IMR-90 (cell line): ENCODE measurements at regions not wholly inside any gene's neighbourhood (a gene's known extent, or its start where the extent isn't known, plus 50 kb on each side); places are given as distances from the start of the nearest gene placed in this dataset.

Source experiments
- ATAC-seq: fragments of 200-7000 bp; cut with Tn5 transposase; 2 replicates; pipeline ENCODE4 v1.9.1; 2020; ENCODE audit warnings: low read depth, mild to moderate bottlenecking, moderate library complexity
- BruUV-seq: library from RNA; stranded (reverse); fragments of 400-500 nt; replicated peaks from 2 replicates; lab custom pipeline; 2021; lab: Mats Ljungman, UMichigan
- CTCF ChIA-PET: fragments of 300-600 bp; formaldehyde crosslinking; extraction: SDS; loops from one replicate; lab custom pipeline; 2021; ENCODE audit warnings: antibody characterized with exemption; lab: Yijun Ruan, JAX
- POLR2A ChIA-PET: fragments of 300-600 bp; sonication (Branson Sonifier 250); formaldehyde crosslinking; loops from one replicate; lab custom pipeline; 2022; ENCODE audit warnings: antibody characterized with exemption; ENCODE audit not compliant: unreplicated experiment; lab: Charles Lee
- DNase-seq: peaks from one replicate; pipeline ENCODE4 v3.0.0; 2013
- H2AFZ ChIP-seq: replicated peaks from 2 replicates; pipeline ENCODE3; 2013; ENCODE audit warnings: low read length, mild to moderate bottlenecking; ENCODE audit not compliant: poor library complexity
- H2AK5ac ChIP-seq: 2 replicates; pipeline ENCODE4 v1.6.1; 2013; ENCODE audit warnings: low read depth, low read length, inconsistent platforms
- H2AK9ac ChIP-seq: replicated peaks from 2 replicates; pipeline ENCODE3; 2013; ENCODE audit warnings: mild to moderate bottlenecking, low read depth, low read length, moderate library complexity; ENCODE audit not compliant: poor library complexity
- H2BK120ac ChIP-seq: 2 replicates; pipeline ENCODE4 v1.6.1; 2013; ENCODE audit warnings: low read depth, low read length, inconsistent platforms
- H2BK15ac ChIP-seq: 3 replicates; pipeline ENCODE4 v1.6.1; 2013; ENCODE audit warnings: low read depth, low read length, inconsistent platforms
- H2BK20ac ChIP-seq: 2 replicates; pipeline ENCODE4 v1.6.1; 2013; ENCODE audit warnings: low read depth, mild to moderate bottlenecking, inconsistent platforms, low read length, moderate library complexity
- H2BK5ac ChIP-seq: 2 replicates; pipeline ENCODE4 v1.6.1; 2013; ENCODE audit warnings: mild to moderate bottlenecking, low read depth, low read length, inconsistent platforms; ENCODE audit not compliant: poor library complexity, severe bottlenecking
- H3K14ac ChIP-seq: replicated peaks from 2 replicates; pipeline ENCODE4 v1.6.1; 2013; ENCODE audit warnings: low read depth, low read length, inconsistent platforms
- H3K18ac ChIP-seq: 2 replicates; pipeline ENCODE4 v1.6.1; 2013; ENCODE audit warnings: low read depth, low read length, control low read depth
- H3K23ac ChIP-seq: 2 replicates; pipeline ENCODE4 v1.6.1; 2013; ENCODE audit warnings: low read depth, low read length, inconsistent platforms
- H3K27ac ChIP-seq: 2 replicates; pipeline ENCODE4 v1.5.1; 2013; ENCODE audit warnings: mild to moderate bottlenecking, control low read depth, low read length; ENCODE audit not compliant: insufficient read depth
- H3K27me3 ChIP-seq: 2 replicates; pipeline ENCODE4 v1.6.1; 2013; ENCODE audit warnings: low read length; ENCODE audit not compliant: control insufficient read depth, insufficient read depth
- H3K36me3 ChIP-seq: 2 replicates; pipeline ENCODE4 v1.6.1; 2013; ENCODE audit warnings: low read length, mixed read lengths; ENCODE audit not compliant: control insufficient read depth, insufficient read depth
- H3K4ac ChIP-seq: 2 replicates; pipeline ENCODE4 v1.6.1; 2013; ENCODE audit warnings: low read depth, low read length, inconsistent platforms
- H3K4me1 ChIP-seq: 2 replicates; pipeline ENCODE4 v1.6.1; 2013; ENCODE audit warnings: low read length, mixed read lengths; ENCODE audit not compliant: control insufficient read depth, insufficient read depth
- H3K4me2 ChIP-seq: 2 replicates; pipeline ENCODE4 v1.6.1; 2013; ENCODE audit warnings: low read depth, mild to moderate bottlenecking, control low read depth, low read length, moderate library complexity
- H3K4me3 ChIP-seq: 2 replicates; pipeline ENCODE4 v1.5.1; 2013; ENCODE audit warnings: low read depth, mild to moderate bottlenecking, control low read depth, low read length, moderate library complexity; ENCODE audit not compliant: insufficient read depth
- H3K56ac ChIP-seq: 2 replicates; pipeline ENCODE4 v1.6.1; 2013; ENCODE audit warnings: low read length, inconsistent platforms; ENCODE audit not compliant: insufficient read depth; ENCODE audit errors: extremely low read depth
- H3K79me1 ChIP-seq, 2 experiments: 2 replicates each; pipeline ENCODE4 v1.6.1; 2013; ENCODE audit warnings: low read length in 2 of 2, inconsistent platforms in 1 of 2, low read depth in 1 of 2
- H3K9ac ChIP-seq: 2 replicates; pipeline ENCODE4 v1.6.1; 2013; ENCODE audit warnings: low read depth, low read length, control low read depth
- H3K9me1 ChIP-seq: 2 replicates; pipeline ENCODE4 v1.6.1; 2013; ENCODE audit warnings: low read length, inconsistent platforms; ENCODE audit not compliant: insufficient read depth
- H3K9me3 ChIP-seq: 2 replicates; pipeline ENCODE4 v1.6.1; 2013; ENCODE audit warnings: low read length; ENCODE audit not compliant: control insufficient read depth, insufficient read depth
- H4K20me1 ChIP-seq: 2 replicates; pipeline ENCODE4 v1.6.1; 2013; ENCODE audit warnings: low read length, inconsistent platforms; ENCODE audit not compliant: insufficient read depth
- H4K5ac ChIP-seq: 2 replicates; pipeline ENCODE4 v1.6.1; 2013; ENCODE audit warnings: mild to moderate bottlenecking, low read depth, low read length, control low read depth
- H4K8ac ChIP-seq, 2 experiments: 2 replicates each; pipeline ENCODE4 v1.6.1; 2013; ENCODE audit warnings: low read depth in 2 of 2, low read length in 2 of 2, control low read depth in 1 of 2, inconsistent platforms in 1 of 2
- H4K91ac ChIP-seq: 2 replicates; pipeline ENCODE4 v1.6.1; 2013; ENCODE audit warnings: low read depth, low read length, inconsistent platforms; ENCODE audit not compliant: insufficient read depth
- ELK1 ChIP-seq: fragments of 150-350 bp; IDR thresholded peaks from 2 replicates; pipeline ENCODE4 v1.6.1; 2016; ENCODE audit warnings: low read depth, mild to moderate bottlenecking, low read length, moderate library complexity, borderline replicate concordance
- MAZ ChIP-seq: IDR thresholded peaks from 2 replicates; pipeline ENCODE4 v1.6.1; 2012; ENCODE audit warnings: low read depth, mild to moderate bottlenecking, low read length, improper control_type of control experiment, moderate library complexity, borderline replicate concordance
- RAD21 ChIP-seq: IDR thresholded peaks from 2 replicates; pipeline ENCODE4 v1.6.1; 2012; ENCODE audit warnings: low read length, improper control_type of control experiment
- RCOR1 ChIP-seq: IDR thresholded peaks from 2 replicates; pipeline ENCODE4 v1.6.1; 2012; ENCODE audit warnings: mild to moderate bottlenecking, low read length, improper control_type of control experiment; ENCODE audit not compliant: insufficient replicate concordance
- RFX5 ChIP-seq: IDR thresholded peaks from 2 replicates; pipeline ENCODE4 v1.8.0; 2012; ENCODE audit warnings: low read depth, mild to moderate bottlenecking, low read length, moderate library complexity
- WGBS, 2 experiments: methylation state at CpG; one replicate each; pipeline versions ENCODE4 v1.1.5 to v1.1.7; 2013; ENCODE audit warnings: missing lambda C conversion rate in 2 of 2; ENCODE audit not compliant: insufficient read length in 1 of 2; ENCODE audit errors: extremely low coverage in 2 of 2; 5-methylcytosine and 5-hydroxymethylcytosine counted together
- dilution Hi-C: fragments of 300-500 bp; cut with HindIII; formaldehyde crosslinking; loops from one replicate; pipeline ENCODE4 v1.14.3; 2018; ENCODE audit warnings: low sequenced_read_pairs; ENCODE audit not compliant: unreplicated experiment
- in situ Hi-C: fragments of 300-500 bp; cut with MboI; formaldehyde crosslinking; loops from 3 replicates; pipeline ENCODE4 v1.14.3; 2019; ENCODE audit warnings: low sequenced_read_pairs, inconsistent platforms, mixed read lengths
- intact Hi-C: fragments of 100-400 bp; cut with micrococcal nuclease; formaldehyde crosslinking; loops from 2 replicates; pipeline ENCODE4 v1.10.0; 2022

GRCh38 chr6:170124836-170125235, 166.0 kb downstream of the DLL1 start:
- no peak for TF ChIP-seq ELK1
- TF ChIP-seq RFX5: no peak
- no peak for TF ChIP-seq MAZ
- TF ChIP-seq RCOR1: no peak
- TF ChIP-seq RAD21: no peak
- H4K20me1 ChIP-seq: no peaks in the 10 kb centered on the region
- peaks cover 19% of the 10 kb centered on the region for H3K9me3 ChIP-seq
- intact Hi-C loops: no loop called here
- dilution Hi-C loops: no loop called here
- no peak for ATAC-seq
- H3K23ac ChIP-seq: no peak overlapping the region
- ChIA-PET POLR2A (no interaction called here), CTCF (no interaction called here)
- no peak overlapping the region for H3K14ac ChIP-seq
- no TSS peak for BruUV-seq
- H2AK9ac ChIP-seq: no peak overlapping the region
- no peak overlapping the region for H2BK20ac ChIP-seq
- no peak overlapping the region for H4K91ac ChIP-seq
- no peak overlapping the region for H3K4me3 ChIP-seq
- H3K36me3 ChIP-seq: no peaks in the 10 kb centered on the region
- no peaks in the 10 kb centered on the region for H3K27me3 ChIP-seq
- DNase-seq: no peak
- H3K9me1 ChIP-seq: no peaks in the 10 kb centered on the region
- H2BK120ac ChIP-seq: no peak overlapping the region
- no peak overlapping the region for H3K4me2 ChIP-seq
- H3K27ac ChIP-seq: no peak overlapping the region
- H3K18ac ChIP-seq: no peak overlapping the region
- H2AFZ ChIP-seq: no peak overlapping the region
- no peak overlapping the region for H3K56ac ChIP-seq
- no peak overlapping the region for H4K5ac ChIP-seq
- H3K9ac ChIP-seq: no peak overlapping the region
- H2AK5ac ChIP-seq: no peak overlapping the region
- H3K4ac ChIP-seq: no peak overlapping the region
- no peak overlapping the region for H4K8ac ChIP-seq
- no peaks in the 10 kb centered on the region for H3K79me1 ChIP-seq
- no peaks in the 10 kb centered on the region for H3K4me1 ChIP-seq
- no peak overlapping the region for H2BK5ac ChIP-seq
- no peak overlapping the region for H2BK15ac ChIP-seq
- no CpG with 5 or more reads among the region's 5 CpGs for WGBS, 2 experiments
- in situ Hi-C loops: no loop called here
